H1 (cell line): ENCODE measurements at regions not wholly inside any gene's neighbourhood (a gene's known extent, or its start where the extent isn't known, plus 50 kb on each side); places are given as distances from the start of the nearest gene placed in this dataset.

Source experiments
- CTCF ChIA-PET: fragments of 300-600 bp; sonication (Branson Sonifier 250); formaldehyde crosslinking; loops from one replicate; lab custom pipeline; 2021; ENCODE audit not compliant: partially characterized antibody; lab: Charles Lee
- POLR2A ChIA-PET: fragments of 300-600 bp; sonication (Branson Sonifier 250); formaldehyde crosslinking; loops from one replicate; lab custom pipeline; 2021; ENCODE audit warnings: inconsistent platforms; ENCODE audit not compliant: partially characterized antibody; lab: Charles Lee
- DNase-seq, 2 experiments: peaks; one replicate each; pipeline versions ENCODE4 v3.0.0 to v3.0.0-alpha.2; 2010 to 2022; ENCODE audit warnings: low spot score in 2 of 2, low read depth in 1 of 2, mixed read lengths in 1 of 2
- FAIRE-seq: peaks from 2 replicates; lab custom pipeline; 2011; peaks lifted over from hg19 to GRCh38; lab: Jason Lieb, UNC
- H2AFZ ChIP-seq: 2 replicates; pipeline ENCODE4 v1.8.1; 2012; ENCODE audit warnings: low read length, inconsistent platforms
- H2AK5ac ChIP-seq: 2 replicates; pipeline ENCODE4 v1.6.1; 2013; ENCODE audit warnings: low read depth, low read length
- H2BK120ac ChIP-seq: replicated peaks from 2 replicates; pipeline ENCODE3; 2013; ENCODE audit warnings: low read depth, low read length, inconsistent platforms
- H2BK12ac ChIP-seq: 2 replicates; pipeline ENCODE4 v1.6.1; 2013; ENCODE audit warnings: low read depth, low read length
- H2BK15ac ChIP-seq: 2 replicates; pipeline ENCODE4 v1.6.1; 2013; ENCODE audit warnings: low read length
- H2BK20ac ChIP-seq: 2 replicates; pipeline ENCODE4 v1.6.1; 2013; ENCODE audit warnings: low read length
- H2BK5ac ChIP-seq: 2 replicates; pipeline ENCODE4 v1.6.1; 2013; ENCODE audit warnings: low read depth, low read length
- H3K14ac ChIP-seq: 2 replicates; pipeline ENCODE4 v1.6.1; 2013; ENCODE audit warnings: inconsistent platforms; ENCODE audit not compliant: insufficient read length
- H3K18ac ChIP-seq: 2 replicates; pipeline ENCODE4 v1.6.1; 2013; ENCODE audit warnings: low read length; ENCODE audit errors: extremely low read depth
- H3K23ac ChIP-seq: 2 replicates; pipeline ENCODE4 v1.6.1; 2013; ENCODE audit warnings: inconsistent platforms; ENCODE audit not compliant: insufficient read length
- H3K23me2 ChIP-seq: 2 replicates; pipeline ENCODE4 v1.6.1; 2013; ENCODE audit warnings: low read depth, low read length
- H3K27ac ChIP-seq: 2 replicates; pipeline ENCODE4 v1.6.1; 2011; ENCODE audit warnings: low read depth, low read length, inconsistent platforms
- H3K27me3 ChIP-seq, 4 experiments: replicated peaks in 1 of 4; 1 replicate in 1 of 4; 2 replicates in 3 of 4; pipeline versions ENCODE4 v1.6.1 to v1.8.1; 2011 to 2013; ENCODE audit warnings: low read length in 3 of 4, mild to moderate bottlenecking in 3 of 4, inconsistent platforms in 2 of 4, mixed read lengths in 2 of 4, moderate library complexity in 1 of 4; ENCODE audit not compliant: control insufficient read depth in 3 of 4, insufficient read depth in 3 of 4; ENCODE audit errors: extremely low read depth in 1 of 4
- H3K36me3 ChIP-seq, 4 experiments: 2 replicates each; pipeline versions ENCODE4 v1.6.1 to v1.8.1; 2011 to 2013; ENCODE audit warnings: mild to moderate bottlenecking in 4 of 4, low read length in 3 of 4, moderate library complexity in 2 of 4, control low read depth in 1 of 4, inconsistent platforms in 1 of 4; ENCODE audit not compliant: insufficient read depth in 4 of 4, control insufficient read depth in 2 of 4
- H3K4ac ChIP-seq: replicated peaks from 2 replicates; pipeline ENCODE3; 2013; ENCODE audit warnings: low read length, low read depth, mixed read lengths, inconsistent platforms; ENCODE audit not compliant: insufficient read length
- H3K4me1 ChIP-seq, 4 experiments: replicated peaks in 1 of 4; 1 replicate in 1 of 4; 2 replicates in 3 of 4; pipeline versions ENCODE4 v1.6.1 to v1.8.1; 2011 to 2013; ENCODE audit warnings: low read length in 3 of 4, inconsistent platforms in 2 of 4, mixed read lengths in 1 of 4; ENCODE audit not compliant: insufficient read depth in 4 of 4, control insufficient read depth in 3 of 4
- H3K4me2 ChIP-seq, 2 experiments: 2 replicates each; pipeline versions ENCODE4 v1.6.1 to v1.8.1; 2011 to 2013; ENCODE audit warnings: low read depth in 2 of 2, low read length in 2 of 2, control low read depth in 1 of 2, inconsistent platforms in 1 of 2, mild to moderate bottlenecking in 1 of 2; ENCODE audit not compliant: insufficient read depth in 1 of 2
- H3K4me3 ChIP-seq, 4 experiments: fragments of 200-600, 300-600 bp in 1 of 4; sonication (generic), shearing (Covaris generic), sonication (Bioruptor Twin) in 1 of 4; 2 replicates each; pipeline versions ENCODE4 v1.5.1 to v1.8.1; 2011 to 2016; ENCODE audit warnings: low read length in 4 of 4, low read depth in 3 of 4, control low read depth in 2 of 4, inconsistent platforms in 2 of 4, mild to moderate bottlenecking in 2 of 4, mixed read lengths in 1 of 4, moderate library complexity in 1 of 4; ENCODE audit not compliant: insufficient read depth in 2 of 4; ENCODE audit errors: extremely low read depth in 1 of 4
- H3K56ac ChIP-seq: replicated peaks from 2 replicates; pipeline ENCODE3; 2013; ENCODE audit warnings: low read depth, mild to moderate bottlenecking, mixed read lengths, low read length, inconsistent platforms; ENCODE audit not compliant: insufficient read length
- H3K79me1 ChIP-seq: 2 replicates; pipeline ENCODE4 v1.6.1; 2013; ENCODE audit warnings: low read depth, low read length, control low read depth
- H3K79me2 ChIP-seq, 2 experiments: 2 replicates each; pipeline versions ENCODE4 v1.6.1 to v1.8.1; 2012 to 2013; ENCODE audit warnings: low read length in 2 of 2, mild to moderate bottlenecking in 2 of 2, inconsistent platforms in 1 of 2; ENCODE audit not compliant: insufficient read depth in 2 of 2, control insufficient read depth in 1 of 2
- H3K9ac ChIP-seq, 4 experiments: replicated peaks in 1 of 4; 1 replicate in 1 of 4; 2 replicates in 3 of 4; pipeline versions ENCODE4 v1.6.1 to v1.8.1; 2011 to 2013; ENCODE audit warnings: low read depth in 3 of 4, low read length in 3 of 4, control low read depth in 2 of 4, mild to moderate bottlenecking in 2 of 4, moderate library complexity in 2 of 4, inconsistent platforms in 1 of 4; ENCODE audit errors: extremely low read depth in 1 of 4
- H3K9me3 ChIP-seq, 2 experiments: 2 replicates each; pipeline versions ENCODE4 v1.6.1 to v1.8.1; 2012 to 2013; ENCODE audit warnings: mild to moderate bottlenecking in 2 of 2, moderate library complexity in 2 of 2, control low read depth in 1 of 2, inconsistent platforms in 1 of 2, low read depth in 1 of 2, low read length in 1 of 2, mixed read lengths in 1 of 2; ENCODE audit not compliant: insufficient read depth in 2 of 2
- H4K20me1 ChIP-seq, 2 experiments: replicated peaks in 1 of 2; 2 replicates each; pipeline versions ENCODE3 to v1.8.1; 2011 to 2013; ENCODE audit warnings: inconsistent platforms in 2 of 2, low read length in 2 of 2, mild to moderate bottlenecking in 1 of 2; ENCODE audit not compliant: insufficient read depth in 2 of 2, control insufficient read depth in 1 of 2
- H4K5ac ChIP-seq: 2 replicates; pipeline ENCODE4 v1.6.1; 2013; ENCODE audit warnings: low read length, low read depth, mixed read lengths, inconsistent platforms; ENCODE audit not compliant: insufficient read length
- H4K8ac ChIP-seq: 2 replicates; pipeline ENCODE4 v1.8.0; 2013; ENCODE audit warnings: mild to moderate bottlenecking, moderate library complexity, low read length, inconsistent platforms; ENCODE audit not compliant: insufficient read depth; ENCODE audit errors: extremely low read depth
- H4K91ac ChIP-seq: replicated peaks from 2 replicates; pipeline ENCODE3; 2013; ENCODE audit warnings: low read length, mixed read lengths, inconsistent platforms; ENCODE audit not compliant: insufficient read length
- WGBS, 2 experiments: shearing (Covaris generic) in 1 of 2; methylation state at CpG; one replicate each; pipeline versions ENCODE4 v1.1.6 to v1.1.7; 2013 to 2015; ENCODE audit warnings: low lambda C conversion rate in 2 of 2, mixed read lengths in 2 of 2, inconsistent platforms in 1 of 2, low coverage in 1 of 2, missing lambda C conversion rate in 1 of 2; ENCODE audit not compliant: insufficient replicate concordance in 2 of 2, insufficient coverage in 1 of 2, insufficient read length in 1 of 2; ENCODE audit errors: extremely low coverage in 1 of 2, missing lambda C conversion rate in 1 of 2; 5-methylcytosine and 5-hydroxymethylcytosine counted together

DNA sequence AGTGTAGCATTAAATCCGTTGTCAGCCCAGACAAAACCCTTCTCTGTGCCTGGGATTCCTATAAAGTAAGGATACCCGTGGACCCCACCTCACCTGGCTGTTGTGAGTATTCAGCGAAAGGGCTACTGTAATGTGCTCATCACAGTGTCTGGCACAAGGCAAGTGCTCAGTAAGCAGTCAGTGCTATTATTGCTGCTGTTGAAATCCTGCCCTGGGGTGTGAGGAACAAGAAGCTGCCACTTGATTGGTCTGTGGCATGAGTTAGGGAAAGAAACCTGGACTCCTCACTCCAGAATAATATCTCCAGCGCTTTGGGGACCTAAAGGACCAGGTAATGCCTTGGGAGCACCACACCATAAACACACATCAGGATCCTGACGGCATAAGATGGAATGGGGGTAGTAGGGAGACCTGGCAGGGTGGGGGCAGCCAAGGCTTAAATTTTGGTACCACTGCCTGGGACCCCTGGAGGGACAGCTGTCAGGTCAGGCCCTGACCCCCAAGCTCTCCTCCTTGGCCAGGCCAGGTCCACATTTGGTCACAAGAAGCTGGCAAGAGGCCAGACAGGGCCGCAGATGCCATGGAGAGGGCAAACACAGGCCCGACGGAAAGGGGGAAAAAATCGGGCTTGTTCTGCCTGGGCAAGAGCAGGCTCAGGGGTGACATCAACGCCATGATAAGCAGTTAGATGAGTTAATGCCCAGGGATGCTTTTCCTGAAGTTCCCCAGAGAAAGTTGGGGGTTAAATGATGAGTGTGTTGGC, 66.5 kb downstream of the MRPL14 start:
- ChIA-PET CTCF (interaction anchor here (0.7 to 23.4 kb wide), 17 partner anchors 13 to 404 kb away, joined by 3 to 331 read pairs (median 11); partner anchors contain the start of gene VEGFA), POLR2A (interaction anchor here (1.4 to 3.7 kb wide), 2 partner anchors 9 to 23 kb away, joined by 3 to 16 read pairs; no protein-coding TSS in a partner anchor)
- Histone ChIP-seq H2BK120ac (no peak overlapping the region), H3K27me3 (no peaks in the 10 kb centered on the region; a peak in 1 of 7 replicates), H3K9me3 (no peaks in the 10 kb centered on the region), H3K4me3 (no peak overlapping the region), H3K9ac (no peak overlapping the region), H2AFZ (no peak overlapping the region), H4K20me1 (no peaks in the 10 kb centered on the region), H3K36me3 (no peaks in the 10 kb centered on the region), H3K79me1 (no peaks in the 10 kb centered on the region), H2AK5ac (no peak overlapping the region), H3K79me2 (no peaks in the 10 kb centered on the region), H3K56ac (no peak overlapping the region), H3K23ac (no peak overlapping the region), H4K91ac (peak overlapping the region; percentile 66), H2BK5ac (no peak overlapping the region), H4K8ac (no peak overlapping the region), H3K4ac (no peak overlapping the region), H3K27ac (no peak overlapping the region), H3K4me1 (peaks cover 0 to 4% (median 0%) of the 10 kb centered on the region in 4 experiments; a peak in 3 of 7 replicates), H3K14ac (no peak overlapping the region), H4K5ac (no peak overlapping the region), H3K23me2 (no peaks in the 10 kb centered on the region), H2BK12ac (no peak overlapping the region), H2BK15ac (no peak overlapping the region), H3K4me2 (no peak overlapping the region), H3K18ac (no peak overlapping the region), H2BK20ac (no peak overlapping the region)
- WGBS, 2 experiments = 83% methylated on average over 10 of the region's 10 CpGs; no CpG with 5 or more reads in 1 of the 2 experiments
- no peak for FAIRE-seq
- DNase-seq = no peak
